H1 (cell line): ENCODE measurements at regions not wholly inside any gene's neighbourhood (a gene's known extent, or its start where the extent isn't known, plus 50 kb on each side); places are given as distances from the start of the nearest gene placed in this dataset.

Experiments used
- ATF3 ChIP-seq: IDR thresholded peaks from 2 replicates; pipeline ENCODE4 v1.6.1; 2011; ENCODE audit warnings: low read depth, mild to moderate bottlenecking, low read length; ENCODE audit not compliant: insufficient read depth
- BRCA1 ChIP-seq: IDR thresholded peaks from 2 replicates; pipeline ENCODE4 v1.6.1; 2012; ENCODE audit warnings: low read depth, low read length, improper control_type of control experiment
- CHD2 ChIP-seq: IDR thresholded peaks from 2 replicates; pipeline ENCODE4 v1.6.1; 2012; ENCODE audit warnings: low read length, improper control_type of control experiment
- EZH2 ChIP-seq: fragments of 200-600 bp; sonication (generic); IDR thresholded peaks from 2 replicates; pipeline ENCODE4 v1.7.1; 2012; ENCODE audit warnings: low read depth, mild to moderate bottlenecking, moderate library complexity, low read length, inconsistent platforms; ENCODE audit not compliant: severe bottlenecking
- GABPA ChIP-seq: IDR thresholded peaks from 2 replicates; pipeline ENCODE4 v1.6.1; 2011; ENCODE audit warnings: mild to moderate bottlenecking, low read length, moderate library complexity, borderline replicate concordance; ENCODE audit not compliant: insufficient read depth
- POU5F1 ChIP-seq: IDR thresholded peaks from 2 replicates; pipeline ENCODE4 v1.6.1; 2011; ENCODE audit warnings: low read depth, mild to moderate bottlenecking, low read length, moderate library complexity
- SIRT6 ChIP-seq: IDR thresholded peaks from one replicate; pipeline ENCODE4 v1.7.1; 2012; ENCODE audit warnings: low read length, inconsistent platforms
- YY1 ChIP-seq: IDR thresholded peaks from 2 replicates; pipeline ENCODE4 v1.6.1; 2011; ENCODE audit warnings: low read depth, mild to moderate bottlenecking, low read length
- TF ChIP-seq, protein P1 (sequence below): fragments of 300-600 bp; sonication (generic); IDR thresholded peaks from 2 replicates; pipeline ENCODE4 v1.7.1; 2012; ENCODE audit warnings: low read length, moderate library complexity, mild to moderate bottlenecking, inconsistent platforms; ENCODE audit not compliant: insufficient replicate concordance
- TF ChIP-seq, protein P2 (sequence below): IDR thresholded peaks from 2 replicates; pipeline ENCODE4 v1.6.1; 2012; ENCODE audit warnings: inconsistent platforms

GRCh38 chr18:45381282-45381681, 234.0 kb upstream of the SLC14A2 start (continued):
- TF ChIP-seq, protein P1, sequence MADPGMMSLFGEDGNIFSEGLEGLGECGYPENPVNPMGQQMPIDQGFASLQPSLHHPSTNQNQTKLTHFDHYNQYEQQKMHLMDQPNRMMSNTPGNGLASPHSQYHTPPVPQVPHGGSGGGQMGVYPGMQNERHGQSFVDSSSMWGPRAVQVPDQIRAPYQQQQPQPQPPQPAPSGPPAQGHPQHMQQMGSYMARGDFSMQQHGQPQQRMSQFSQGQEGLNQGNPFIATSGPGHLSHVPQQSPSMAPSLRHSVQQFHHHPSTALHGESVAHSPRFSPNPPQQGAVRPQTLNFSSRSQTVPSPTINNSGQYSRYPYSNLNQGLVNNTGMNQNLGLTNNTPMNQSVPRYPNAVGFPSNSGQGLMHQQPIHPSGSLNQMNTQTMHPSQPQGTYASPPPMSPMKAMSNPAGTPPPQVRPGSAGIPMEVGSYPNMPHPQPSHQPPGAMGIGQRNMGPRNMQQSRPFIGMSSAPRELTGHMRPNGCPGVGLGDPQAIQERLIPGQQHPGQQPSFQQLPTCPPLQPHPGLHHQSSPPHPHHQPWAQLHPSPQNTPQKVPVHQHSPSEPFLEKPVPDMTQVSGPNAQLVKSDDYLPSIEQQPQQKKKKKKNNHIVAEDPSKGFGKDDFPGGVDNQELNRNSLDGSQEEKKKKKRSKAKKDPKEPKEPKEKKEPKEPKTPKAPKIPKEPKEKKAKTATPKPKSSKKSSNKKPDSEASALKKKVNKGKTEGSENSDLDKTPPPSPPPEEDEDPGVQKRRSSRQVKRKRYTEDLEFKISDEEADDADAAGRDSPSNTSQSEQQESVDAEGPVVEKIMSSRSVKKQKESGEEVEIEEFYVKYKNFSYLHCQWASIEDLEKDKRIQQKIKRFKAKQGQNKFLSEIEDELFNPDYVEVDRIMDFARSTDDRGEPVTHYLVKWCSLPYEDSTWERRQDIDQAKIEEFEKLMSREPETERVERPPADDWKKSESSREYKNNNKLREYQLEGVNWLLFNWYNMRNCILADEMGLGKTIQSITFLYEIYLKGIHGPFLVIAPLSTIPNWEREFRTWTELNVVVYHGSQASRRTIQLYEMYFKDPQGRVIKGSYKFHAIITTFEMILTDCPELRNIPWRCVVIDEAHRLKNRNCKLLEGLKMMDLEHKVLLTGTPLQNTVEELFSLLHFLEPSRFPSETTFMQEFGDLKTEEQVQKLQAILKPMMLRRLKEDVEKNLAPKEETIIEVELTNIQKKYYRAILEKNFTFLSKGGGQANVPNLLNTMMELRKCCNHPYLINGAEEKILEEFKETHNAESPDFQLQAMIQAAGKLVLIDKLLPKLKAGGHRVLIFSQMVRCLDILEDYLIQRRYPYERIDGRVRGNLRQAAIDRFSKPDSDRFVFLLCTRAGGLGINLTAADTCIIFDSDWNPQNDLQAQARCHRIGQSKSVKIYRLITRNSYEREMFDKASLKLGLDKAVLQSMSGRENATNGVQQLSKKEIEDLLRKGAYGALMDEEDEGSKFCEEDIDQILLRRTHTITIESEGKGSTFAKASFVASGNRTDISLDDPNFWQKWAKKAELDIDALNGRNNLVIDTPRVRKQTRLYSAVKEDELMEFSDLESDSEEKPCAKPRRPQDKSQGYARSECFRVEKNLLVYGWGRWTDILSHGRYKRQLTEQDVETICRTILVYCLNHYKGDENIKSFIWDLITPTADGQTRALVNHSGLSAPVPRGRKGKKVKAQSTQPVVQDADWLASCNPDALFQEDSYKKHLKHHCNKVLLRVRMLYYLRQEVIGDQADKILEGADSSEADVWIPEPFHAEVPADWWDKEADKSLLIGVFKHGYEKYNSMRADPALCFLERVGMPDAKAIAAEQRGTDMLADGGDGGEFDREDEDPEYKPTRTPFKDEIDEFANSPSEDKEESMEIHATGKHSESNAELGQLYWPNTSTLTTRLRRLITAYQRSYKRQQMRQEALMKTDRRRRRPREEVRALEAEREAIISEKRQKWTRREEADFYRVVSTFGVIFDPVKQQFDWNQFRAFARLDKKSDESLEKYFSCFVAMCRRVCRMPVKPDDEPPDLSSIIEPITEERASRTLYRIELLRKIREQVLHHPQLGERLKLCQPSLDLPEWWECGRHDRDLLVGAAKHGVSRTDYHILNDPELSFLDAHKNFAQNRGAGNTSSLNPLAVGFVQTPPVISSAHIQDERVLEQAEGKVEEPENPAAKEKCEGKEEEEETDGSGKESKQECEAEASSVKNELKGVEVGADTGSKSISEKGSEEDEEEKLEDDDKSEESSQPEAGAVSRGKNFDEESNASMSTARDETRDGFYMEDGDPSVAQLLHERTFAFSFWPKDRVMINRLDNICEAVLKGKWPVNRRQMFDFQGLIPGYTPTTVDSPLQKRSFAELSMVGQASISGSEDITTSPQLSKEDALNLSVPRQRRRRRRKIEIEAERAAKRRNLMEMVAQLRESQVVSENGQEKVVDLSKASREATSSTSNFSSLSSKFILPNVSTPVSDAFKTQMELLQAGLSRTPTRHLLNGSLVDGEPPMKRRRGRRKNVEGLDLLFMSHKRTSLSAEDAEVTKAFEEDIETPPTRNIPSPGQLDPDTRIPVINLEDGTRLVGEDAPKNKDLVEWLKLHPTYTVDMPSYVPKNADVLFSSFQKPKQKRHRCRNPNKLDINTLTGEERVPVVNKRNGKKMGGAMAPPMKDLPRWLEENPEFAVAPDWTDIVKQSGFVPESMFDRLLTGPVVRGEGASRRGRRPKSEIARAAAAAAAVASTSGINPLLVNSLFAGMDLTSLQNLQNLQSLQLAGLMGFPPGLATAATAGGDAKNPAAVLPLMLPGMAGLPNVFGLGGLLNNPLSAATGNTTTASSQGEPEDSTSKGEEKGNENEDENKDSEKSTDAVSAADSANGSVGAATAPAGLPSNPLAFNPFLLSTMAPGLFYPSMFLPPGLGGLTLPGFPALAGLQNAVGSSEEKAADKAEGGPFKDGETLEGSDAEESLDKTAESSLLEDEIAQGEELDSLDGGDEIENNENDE = no peak
- no peak for TF ChIP-seq BRCA1
- no peak for TF ChIP-seq SIRT6
- TF ChIP-seq, protein P2, sequence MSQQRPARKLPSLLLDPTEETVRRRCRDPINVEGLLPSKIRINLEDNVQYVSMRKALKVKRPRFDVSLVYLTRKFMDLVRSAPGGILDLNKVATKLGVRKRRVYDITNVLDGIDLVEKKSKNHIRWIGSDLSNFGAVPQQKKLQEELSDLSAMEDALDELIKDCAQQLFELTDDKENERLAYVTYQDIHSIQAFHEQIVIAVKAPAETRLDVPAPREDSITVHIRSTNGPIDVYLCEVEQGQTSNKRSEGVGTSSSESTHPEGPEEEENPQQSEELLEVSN = no peak
- TF ChIP-seq EZH2 = no peak
- TF ChIP-seq CHD2 = no peak
- TF ChIP-seq GABPA = no peak
- TF ChIP-seq ATF3 = no peak
- TF ChIP-seq YY1 = no peak
- TF ChIP-seq POU5F1 = no peak
- TF ChIP-seq, all 59 proteins: peak for 0
